ENCODE measurements at regions not wholly inside any gene's neighbourhood (a gene's known extent, or its start where the extent isn't known, plus 50 kb on each side); places are given as distances from the start of the nearest gene placed in this dataset.

- H3K4me3 ChIP-seq (ENCODE audit: low read depth, low read length), result no peak overlapping the region
- DNase-seq (ENCODE audit: low read depth), result no peak
- no peak for TF ChIP-seq CTCF (IDR thresholded peaks at IDR 0.05; ENCODE audit: insufficient read depth, low read depth, low read length, missing control alignments)
Measured at GRCh38 chr1:94698759-94699502, 121.2 kb upstream of the SLC44A3 start.

- no peak overlapping the region for H3K4me3 ChIP-seq (ENCODE audit: low read depth, low read length)
- TF ChIP-seq CTCF (IDR thresholded peaks at IDR 0.05; ENCODE audit: insufficient read depth, low read depth, low read length, missing control alignments), result no peak
- no peak for DNase-seq (ENCODE audit: low read depth)
Measured at GRCh38 chr1:94698356-94698755, 121.8 kb upstream of the SLC44A3 start.

- no peak overlapping the region for H3K4me3 ChIP-seq (ENCODE audit: low read depth, low read length)
- no peak for DNase-seq (ENCODE audit: low read depth)
- TF ChIP-seq CTCF (IDR thresholded peaks at IDR 0.05; ENCODE audit: insufficient read depth, low read depth, low read length, missing control alignments), result no peak
Measured at GRCh38 chr1:94697839-94698238, 122.3 kb upstream of the SLC44A3 start.

- no peak for DNase-seq (ENCODE audit: low read depth)
- no peak overlapping the region for H3K4me3 ChIP-seq (ENCODE audit: low read depth, low read length)
- no peak for TF ChIP-seq CTCF (IDR thresholded peaks at IDR 0.05; ENCODE audit: insufficient read depth, low read depth, low read length, missing control alignments)
Measured at GRCh38 chr1:94694226-94694915, 125.8 kb upstream of the SLC44A3 start.

GRCh38 chr1:94693435-94693834, 126.7 kb upstream of the SLC44A3 start:
- DNase-seq (ENCODE audit: low read depth), result no peak
- TF ChIP-seq CTCF (IDR thresholded peaks at IDR 0.05; ENCODE audit: insufficient read depth, low read depth, low read length, missing control alignments), result no peak

GRCh38 chr1:94693029-94693428, 127.1 kb upstream of the SLC44A3 start:
- no peak overlapping the region for H3K4me3 ChIP-seq (ENCODE audit: low read depth, low read length)
- no peak for DNase-seq (ENCODE audit: low read depth)
- TF ChIP-seq CTCF (IDR thresholded peaks at IDR 0.05; ENCODE audit: insufficient read depth, low read depth, low read length, missing control alignments), result no peak

More at GRCh38 chr1:94693435-94693834, 126.7 kb upstream of the SLC44A3 start:
- no peak overlapping the region for H3K4me3 ChIP-seq (ENCODE audit: low read depth, low read length)
